KBM-7 (cell line): ENCODE measurements at regions not wholly inside any gene's neighbourhood (a gene's known extent, or its start where the extent isn't known, plus 50 kb on each side); places are given as distances from the start of the nearest gene placed in this dataset.

Experiments
- DNase-seq: peaks from one replicate; pipeline ENCODE4 v3.0.0-alpha.2; 2015
- in situ Hi-C: fragments of 300-500 bp; cut with MboI; formaldehyde crosslinking; loops from 2 replicates; pipeline ENCODE4 v1.14.3; 2020; ENCODE audit warnings: low sequenced_read_pairs, low pct_unique_long_range_greater_than_20kb, mixed read lengths

DNA sequence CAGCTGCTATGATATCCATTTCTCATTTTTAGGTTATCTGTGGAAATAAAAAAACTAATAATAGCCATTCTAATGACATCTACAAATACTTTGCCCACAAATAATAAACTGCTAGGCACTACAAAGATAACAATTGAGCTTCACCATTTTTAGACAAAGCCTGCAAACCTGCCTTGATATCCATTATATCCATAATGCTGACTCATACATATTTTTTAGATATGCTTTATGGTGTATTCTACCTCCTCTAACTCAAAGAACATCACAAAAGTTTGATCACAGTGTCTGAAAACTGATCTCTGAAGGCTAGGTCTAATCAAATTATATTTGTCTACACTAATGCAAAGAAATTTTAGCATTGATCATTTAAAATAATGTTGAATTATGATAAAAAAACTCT is 138.4 kb downstream of the HNMT start:
- no peak for DNase-seq
- in situ Hi-C loops: no loop called here

DNA sequence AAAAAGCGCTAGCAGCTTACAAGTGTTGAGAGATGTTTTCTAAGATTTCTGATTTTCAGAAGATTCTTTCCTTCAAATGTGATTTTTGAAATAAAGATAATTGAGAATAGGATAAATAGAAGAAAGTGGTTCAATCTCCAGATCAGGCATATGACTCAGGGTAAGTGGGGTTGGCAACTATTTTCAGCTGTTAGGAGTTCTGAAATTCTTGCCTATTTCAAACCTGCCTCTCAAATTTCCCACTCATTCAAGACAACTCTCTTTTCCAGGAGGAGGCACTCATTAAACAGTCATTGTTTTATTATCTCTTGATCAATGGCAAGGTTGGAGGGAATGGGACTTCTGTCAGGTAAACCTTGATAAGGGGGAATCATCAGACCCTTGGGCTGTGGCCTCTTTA is 138.9 kb downstream of the HNMT start:
- DNase-seq: no peak
- in situ Hi-C loops: no loop called here

GRCh38 chr2:138104071-138104470 is 139.8 kb downstream of the HNMT start:
- DNase-seq: no peak
- in situ Hi-C loops: no loop called here

DNA sequence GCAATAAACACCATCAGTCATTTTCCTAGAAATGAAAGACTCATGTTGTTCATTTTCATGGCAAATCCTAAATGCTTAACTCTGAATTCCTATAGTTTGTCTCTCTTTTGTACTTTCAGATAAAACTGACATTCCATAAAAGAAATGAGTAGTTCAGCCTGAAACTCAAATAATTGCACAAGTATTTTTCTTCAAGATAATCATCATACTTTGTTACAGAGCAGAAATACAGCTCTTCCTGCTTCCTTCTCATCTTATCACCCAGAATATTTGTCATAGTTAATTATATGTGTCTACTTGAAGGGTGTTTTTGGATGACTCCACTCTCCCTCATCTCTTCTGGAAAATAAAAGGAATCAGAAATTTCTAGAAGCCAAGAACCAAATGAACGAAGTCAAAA is 141.1 kb downstream of the HNMT start:
- in situ Hi-C loops: no loop called here
- no peak for DNase-seq

DNA sequence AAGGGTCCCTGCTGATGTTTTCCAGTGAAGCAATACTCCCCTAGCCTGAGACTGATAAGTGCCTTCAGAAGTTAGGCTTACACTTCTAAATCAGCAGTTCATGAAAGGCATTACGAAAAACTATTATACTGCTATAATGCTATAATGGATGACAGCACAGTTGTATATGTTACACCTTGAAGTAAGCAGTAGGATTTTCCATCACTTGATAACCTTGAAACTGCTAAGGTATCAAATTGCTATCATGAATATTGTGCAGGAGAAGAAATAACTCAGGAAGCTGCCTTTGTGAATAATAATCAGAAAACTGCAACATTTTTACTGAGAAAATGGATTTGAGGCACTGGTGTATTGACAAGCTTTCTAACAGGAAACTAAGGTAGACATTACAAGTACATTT is 142.3 kb downstream of the HNMT start:
- no peak for DNase-seq
- in situ Hi-C loops: no loop called here

- in situ Hi-C loops: no loop called here
- no peak for DNase-seq
Measured at GRCh38 chr2:138107288-138107687, 143.0 kb downstream of the HNMT start.

DNA sequence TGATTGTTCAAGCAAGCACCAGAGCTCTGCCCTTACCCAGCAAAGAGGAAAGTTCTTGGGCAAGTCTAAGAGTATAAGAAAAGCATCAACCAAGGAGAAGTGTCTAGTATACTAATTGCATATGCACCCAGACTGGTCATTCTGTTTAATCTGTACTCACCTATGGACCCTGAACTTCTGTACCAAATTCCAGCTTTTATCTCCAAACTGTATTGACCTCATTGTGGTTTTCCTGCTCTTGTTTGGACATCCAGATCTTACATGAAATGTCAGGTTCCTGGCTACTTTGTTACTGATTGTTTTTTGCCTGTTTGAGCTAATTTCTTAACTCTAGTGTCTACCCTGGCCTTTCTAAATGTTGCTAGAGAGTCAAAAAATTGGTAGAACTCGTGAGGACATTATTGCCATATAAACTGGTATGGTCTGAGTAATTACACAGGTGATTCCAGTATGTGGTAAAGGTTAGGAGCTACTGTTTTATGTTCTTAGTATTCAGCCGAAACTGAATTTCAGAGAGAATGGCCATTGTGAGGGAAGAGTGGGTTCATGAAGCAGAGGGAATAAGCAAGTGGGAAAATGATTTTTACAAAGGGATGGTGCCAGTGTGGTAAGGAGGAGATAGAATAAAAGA is 146.3 kb downstream of the HNMT start:
- in situ Hi-C loops: no loop called here
- no peak for DNase-seq

DNA sequence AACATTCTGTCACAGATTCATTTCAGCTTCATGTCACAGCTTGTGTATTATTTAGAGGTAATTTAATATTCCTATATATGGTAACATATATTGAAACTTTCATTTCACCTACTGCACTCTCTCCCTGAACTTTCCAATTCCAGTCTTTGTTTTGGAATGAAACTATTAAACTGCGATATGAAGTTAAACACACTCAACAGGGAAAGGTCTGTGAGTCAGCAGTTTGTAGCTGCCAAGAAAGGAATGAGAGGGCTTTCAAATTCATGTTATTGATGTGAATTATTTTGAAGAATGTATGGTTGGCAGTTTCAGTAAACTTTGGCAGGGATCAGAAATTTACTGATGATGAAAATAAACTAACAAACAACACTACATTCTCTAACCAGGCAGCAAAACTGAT is 148.3 kb downstream of the HNMT start:
- no peak for DNase-seq
- in situ Hi-C loops: no loop called here

DNA sequence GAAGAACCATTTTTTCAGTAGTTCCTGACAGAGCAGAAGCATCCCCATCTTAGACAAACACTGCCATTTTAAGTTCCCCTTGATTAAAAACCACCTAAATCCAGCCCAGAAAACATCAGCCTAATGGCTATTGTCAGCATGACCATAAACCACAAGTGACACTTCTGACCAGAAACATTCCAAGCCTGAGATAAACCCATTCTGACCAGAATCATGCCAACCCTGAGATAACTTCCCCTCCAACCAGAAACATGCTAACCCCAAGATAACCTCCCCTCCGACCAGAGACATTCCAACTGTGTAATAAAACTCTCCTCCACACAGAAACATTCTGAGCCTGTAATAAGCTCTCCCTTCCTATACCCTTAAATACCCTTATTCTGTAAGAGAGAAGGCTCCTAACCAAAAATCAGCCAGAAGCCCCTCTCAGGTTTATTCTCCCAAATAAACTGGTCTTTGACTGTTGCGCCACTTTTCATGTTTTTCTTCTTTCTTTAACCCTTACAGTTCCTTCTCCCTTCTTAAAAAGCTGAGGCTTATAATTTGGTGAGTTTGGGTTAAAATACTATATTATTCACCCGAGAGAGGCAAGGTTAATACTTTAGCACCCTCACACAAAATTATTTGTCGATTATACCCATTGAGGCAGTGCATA is 149.7 kb downstream of the HNMT start:
- in situ Hi-C loops: no loop called here
- DNase-seq: no peak

- in situ Hi-C loops: no loop called here
- DNase-seq: peak; percentile 6
Measured at GRCh38 chr2:138115666-138116065, 151.4 kb downstream of the HNMT start.

DNA sequence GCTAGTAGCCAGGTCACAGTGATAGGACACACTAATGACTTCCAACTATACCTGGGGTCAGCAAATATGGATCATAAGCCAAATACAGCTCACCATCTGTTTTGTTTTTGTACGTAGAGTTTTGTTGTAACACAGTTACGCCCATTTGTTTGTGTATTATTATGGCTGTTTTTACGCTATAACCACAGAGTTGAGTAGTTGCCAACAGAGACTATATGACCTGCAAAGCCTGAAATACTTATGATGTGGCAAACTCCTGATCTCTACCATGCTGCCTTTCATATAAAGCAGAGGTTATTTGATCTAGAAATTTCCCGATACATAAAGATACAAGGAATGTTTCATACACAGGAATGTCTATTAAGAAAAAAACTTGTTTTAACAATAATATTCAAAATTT is 152.2 kb downstream of the HNMT start:
- in situ Hi-C loops: no loop called here
- no peak for DNase-seq

GRCh38 chr2:138121666-138122661 is 157.7 kb downstream of the HNMT start:
- in situ Hi-C loops: no loop called here
- no peak for DNase-seq

DNA sequence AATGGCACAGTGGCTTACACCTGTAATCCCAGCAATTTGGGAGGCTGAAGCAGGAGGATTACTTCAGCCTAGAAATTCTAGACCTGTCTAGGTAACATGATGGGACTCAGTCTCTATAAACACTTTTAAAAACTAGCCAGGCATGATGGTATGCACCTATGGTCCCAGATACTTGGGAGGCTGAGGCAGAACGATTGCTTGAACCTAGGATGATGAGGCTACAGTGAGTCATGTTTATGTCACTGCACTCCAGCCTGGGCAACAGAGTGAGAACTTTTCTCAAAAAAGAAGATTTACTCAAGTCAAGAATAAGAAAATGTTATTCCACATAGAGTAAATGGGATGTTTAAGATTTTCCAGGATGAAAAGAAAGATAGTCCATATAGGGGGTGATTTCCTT is 158.6 kb downstream of the HNMT start:
- in situ Hi-C loops: no loop called here
- no peak for DNase-seq

DNA sequence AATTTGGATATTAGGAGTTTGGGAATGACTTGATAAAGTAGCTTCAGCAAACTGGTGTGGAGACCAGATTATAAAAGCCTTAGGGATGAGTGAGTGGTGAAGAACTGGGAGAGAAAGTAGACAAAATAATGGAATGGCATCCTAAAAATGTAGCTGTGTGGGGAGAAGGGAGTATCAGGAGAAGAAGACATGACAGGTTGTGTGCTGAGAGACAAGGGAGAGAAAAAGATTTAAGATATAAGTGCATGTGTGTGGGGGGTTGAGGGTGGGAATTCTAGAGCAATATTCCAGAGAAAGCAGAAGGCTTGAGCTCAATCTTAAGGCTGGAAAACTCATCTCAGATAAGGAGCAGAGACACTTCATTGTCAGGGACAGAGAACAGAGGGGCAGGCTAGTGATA is 159.5 kb downstream of the HNMT start:
- DNase-seq: no peak
- in situ Hi-C loops: no loop called here

- in situ Hi-C loops: no loop called here
- DNase-seq: no peak
Measured at GRCh38 chr2:138124521-138124920, 160.2 kb downstream of the HNMT start.

- no peak for DNase-seq
- in situ Hi-C loops: no loop called here
Measured at GRCh38 chr2:138125306-138126288, 161.3 kb downstream of the HNMT start.

DNA sequence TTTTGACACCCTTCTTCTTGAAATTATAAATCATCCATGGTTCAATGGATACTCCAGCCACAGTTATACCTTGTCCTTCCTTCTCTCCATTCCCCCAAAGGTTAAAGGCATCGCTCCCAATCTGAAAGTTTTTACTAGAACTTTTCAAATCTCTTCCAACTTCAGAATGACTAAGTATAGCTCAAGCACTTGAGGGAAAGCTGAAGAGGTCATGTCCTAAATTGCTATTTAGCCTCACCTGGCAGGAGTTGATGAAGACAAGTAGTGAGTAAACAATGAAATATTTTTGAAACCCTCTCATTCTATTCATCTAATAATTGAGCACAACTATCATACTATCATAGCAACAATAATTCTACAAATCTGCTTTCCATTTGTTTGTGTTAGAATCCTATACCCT is 167.8 kb downstream of the HNMT start:
- in situ Hi-C loops: no loop called here
- no peak for DNase-seq

DNA sequence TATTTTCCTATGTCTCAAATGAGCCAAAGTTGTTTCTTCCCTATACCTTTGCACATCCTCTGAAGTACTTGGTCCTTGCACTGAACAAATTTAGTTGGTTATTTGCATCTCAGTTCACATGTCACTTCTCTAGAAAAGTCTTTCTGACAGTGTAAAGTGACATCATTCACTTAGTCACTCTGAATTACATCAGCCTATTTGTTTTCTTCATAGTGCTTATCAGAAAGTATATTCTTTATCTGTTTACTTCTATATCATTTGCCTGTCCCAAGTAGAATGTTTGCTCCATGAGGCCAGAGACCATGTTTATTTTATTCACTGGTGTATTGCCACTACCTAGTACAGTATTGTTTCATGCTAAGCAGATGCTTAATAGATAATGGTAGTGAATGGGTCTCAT is 173.7 kb downstream of the HNMT start:
- in situ Hi-C loops: no loop called here
- DNase-seq: no peak

DNA sequence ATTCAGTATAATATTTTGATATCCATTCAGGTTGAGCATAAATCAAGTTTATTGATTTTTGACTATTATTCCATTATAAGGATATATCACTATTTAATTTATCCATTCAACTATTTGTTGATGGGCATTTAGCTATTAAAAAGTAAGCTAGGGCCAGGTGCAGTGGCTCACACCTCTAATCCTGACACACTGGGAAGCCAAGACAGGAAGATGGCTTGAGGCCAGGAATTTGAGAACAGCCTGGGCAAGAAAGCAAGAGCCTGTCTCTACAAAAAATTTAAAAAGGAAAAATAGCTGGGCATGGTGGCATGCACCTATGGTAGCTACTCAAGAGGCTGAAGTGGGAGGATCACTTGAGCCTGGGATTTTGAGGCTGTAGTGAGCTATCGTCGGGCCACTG is 183.5 kb downstream of the HNMT start:
- DNase-seq: no peak
- in situ Hi-C loops: no loop called here
